GM06990 (cell line): ENCODE measurements at regions not wholly inside any gene's neighbourhood (a gene's known extent, or its start where the extent isn't known, plus 50 kb on each side); places are given as distances from the start of the nearest gene placed in this dataset.
"Not testable (repeated sequence)": the region's sequence is repeated elsewhere in the genome, so short reads cannot be mapped to it uniquely, and the experiment has no call there.

ENCODE experiments used
- DNase-seq: peaks from one replicate; pipeline ENCODE4 v3.0.0-alpha.2; 2011; ENCODE audit not compliant: insufficient read length; ENCODE audit errors: extremely low read depth
- H3K27me3 ChIP-seq: replicated peaks from 2 replicates; pipeline ENCODE4 v1.6.0; 2011; ENCODE audit warnings: low read length; ENCODE audit not compliant: control insufficient read depth, insufficient read depth
- H3K36me3 ChIP-seq: 2 replicates; pipeline ENCODE4 v1.5.1; 2011; ENCODE audit warnings: low read length; ENCODE audit not compliant: control insufficient read depth, insufficient read depth
- H3K4me3 ChIP-seq: replicated peaks from 2 replicates; pipeline ENCODE4 v1.5.1; 2011; ENCODE audit warnings: low read depth, mild to moderate bottlenecking, control low read depth, low read length
- CTCF ChIP-seq: IDR thresholded peaks from 2 replicates; pipeline ENCODE4 v1.5.1; 2011; ENCODE audit warnings: low read length, control low read depth, mild to moderate bottlenecking, inconsistent platforms; ENCODE audit not compliant: insufficient read depth, poor library complexity, severe bottlenecking

- TF ChIP-seq CTCF: no peak
- no peak for DNase-seq
- no peaks in the 10 kb centered on the region for H3K27me3 ChIP-seq
- H3K4me3 ChIP-seq: no peak overlapping the region
- H3K36me3 ChIP-seq: no peaks in the 10 kb centered on the region
Observed at GRCh38 chr4:159416996-159417395, 314.1 kb downstream of the RAPGEF2 start.

GRCh38 chr4:159420162-159421057 lies 317.5 kb downstream of the RAPGEF2 start:
- no peaks in the 10 kb centered on the region for H3K27me3 ChIP-seq
- no peak for DNase-seq
- H3K36me3 ChIP-seq: no peaks in the 10 kb centered on the region
- H3K4me3 ChIP-seq: no peak overlapping the region
- TF ChIP-seq CTCF: no peak

DNA sequence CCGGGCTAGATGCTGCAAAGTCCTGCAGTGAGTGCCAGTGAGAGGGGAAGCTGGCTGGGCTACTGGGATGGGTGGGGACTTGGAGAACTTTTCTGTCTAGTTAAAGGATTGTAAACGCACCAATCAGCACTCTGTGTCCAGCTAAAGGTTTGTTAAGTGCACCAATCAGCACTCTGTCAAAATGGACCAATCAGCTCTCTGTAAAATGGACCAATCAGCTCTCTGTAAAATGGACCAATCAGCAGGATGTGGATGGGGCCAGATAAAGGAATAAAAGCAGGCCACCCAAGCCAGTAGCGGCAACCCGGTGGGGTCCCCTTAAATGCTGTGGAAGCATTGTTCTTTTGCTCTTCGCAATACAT lies 318.2 kb downstream of the RAPGEF2 start:
- not testable (repeated sequence) for DNase-seq, H3K27me3 ChIP-seq, H3K36me3 ChIP-seq, H3K4me3 ChIP-seq

GRCh38 chr4:159422019-159422418 lies 319.1 kb downstream of the RAPGEF2 start:
- no peak overlapping the region for H3K4me3 ChIP-seq
- no peak for TF ChIP-seq CTCF
- no peaks in the 10 kb centered on the region for H3K36me3 ChIP-seq
- no peak for DNase-seq
- H3K27me3 ChIP-seq: no peaks in the 10 kb centered on the region

DNA sequence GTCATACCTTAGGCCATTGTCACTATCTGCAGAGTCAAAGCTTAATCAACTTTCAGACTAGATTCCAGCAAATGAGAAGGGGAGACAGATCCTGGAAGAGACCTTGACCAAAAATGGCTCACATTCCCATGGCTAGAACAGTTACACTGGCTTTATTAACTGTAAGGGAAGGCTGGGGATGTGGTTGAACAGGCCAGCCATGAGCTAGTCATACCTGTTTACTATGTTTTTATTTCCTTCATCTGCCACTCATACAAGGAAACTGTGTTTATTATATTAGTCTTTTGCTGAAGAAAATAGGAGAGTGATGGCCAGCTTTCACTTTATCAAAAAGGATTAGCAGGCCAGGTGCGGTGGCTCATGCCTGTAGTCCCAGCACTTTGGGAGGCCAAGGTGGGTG lies 319.7 kb downstream of the RAPGEF2 start:
- no peak for TF ChIP-seq CTCF
- Histone ChIP-seq H3K36me3 (no peaks in the 10 kb centered on the region), H3K27me3 (no peaks in the 10 kb centered on the region), H3K4me3 (no peak overlapping the region)
- DNase-seq: no peak

GRCh38 chr4:159425737-159426305 lies 322.9 kb downstream of the RAPGEF2 start:
- Histone ChIP-seq H3K27me3 (no peaks in the 10 kb centered on the region; the same call in none of the 2 replicates), H3K4me3 (no peak overlapping the region), H3K36me3 (no peaks in the 10 kb centered on the region)
- DNase-seq: no peak
- no peak for TF ChIP-seq CTCF
